ENCODE measurements at regions not wholly inside any gene's neighbourhood (a gene's known extent, or its start where the extent isn't known, plus 50 kb on each side); places are given as distances from the start of the nearest gene placed in this dataset.

GRCh38 chr6:78397499-78397898, 469.9 kb upstream of the IRAK1BP1 start:
- H3K9ac ChIP-seq, result no peak overlapping the region
- no peak for TF ChIP-seq CTCF (IDR thresholded peaks at IDR 0.05)
- H3K27ac ChIP-seq, result no peak overlapping the region
- no peaks in the 10 kb centered on the region for H3K27me3 ChIP-seq (ENCODE audit: control insufficient read depth, insufficient read depth, low read length)
- no peak overlapping the region for H3K4me3 ChIP-seq (ENCODE audit: low read depth, low read length)
- H3K9me3 ChIP-seq (ENCODE audit: control insufficient read depth, low read length), result no peaks in the 10 kb centered on the region
- no peaks in the 10 kb centered on the region for H3K36me3 ChIP-seq (ENCODE audit: control insufficient read depth, insufficient read depth, low read length)
- H3K4me2 ChIP-seq (ENCODE audit: low read length), result no peak overlapping the region
- no peaks in the 10 kb centered on the region for H3K79me2 ChIP-seq
- no peaks in the 10 kb centered on the region for H3K4me1 ChIP-seq
- no peak overlapping the region for H2AFZ ChIP-seq

- H3K27me3 ChIP-seq (ENCODE audit: control insufficient read depth, insufficient read depth, low read length), result no peaks in the 10 kb centered on the region
- H3K4me3 ChIP-seq (ENCODE audit: low read depth, low read length), result no peak overlapping the region
- H3K9ac ChIP-seq, result no peak overlapping the region
- H3K4me2 ChIP-seq (ENCODE audit: low read length), result no peak overlapping the region
- H3K27ac ChIP-seq, result no peak overlapping the region
- no peaks in the 10 kb centered on the region for H3K4me1 ChIP-seq
- H3K9me3 ChIP-seq (ENCODE audit: control insufficient read depth, low read length), result no peaks in the 10 kb centered on the region
- no peaks in the 10 kb centered on the region for H3K79me2 ChIP-seq
- TF ChIP-seq CTCF (IDR thresholded peaks at IDR 0.05), result no peak
- no peak overlapping the region for H2AFZ ChIP-seq
- no peaks in the 10 kb centered on the region for H3K36me3 ChIP-seq (ENCODE audit: control insufficient read depth, insufficient read depth, low read length)
Observed at GRCh38 chr6:78398292-78398691, 469.1 kb upstream of the IRAK1BP1 start.

- H3K27me3 ChIP-seq (ENCODE audit: control insufficient read depth, insufficient read depth, low read length), result no peaks in the 10 kb centered on the region
- no peak overlapping the region for H3K4me3 ChIP-seq (ENCODE audit: low read depth, low read length)
- H3K4me2 ChIP-seq (ENCODE audit: low read length), result no peak overlapping the region
- no peak overlapping the region for H3K27ac ChIP-seq
- H3K4me1 ChIP-seq, result no peaks in the 10 kb centered on the region
- H2AFZ ChIP-seq, result no peak overlapping the region
- no peak overlapping the region for H3K9ac ChIP-seq
- no peaks in the 10 kb centered on the region for H3K9me3 ChIP-seq (ENCODE audit: control insufficient read depth, low read length)
- H3K36me3 ChIP-seq (ENCODE audit: control insufficient read depth, insufficient read depth, low read length), result no peaks in the 10 kb centered on the region
- no peak for TF ChIP-seq CTCF (IDR thresholded peaks at IDR 0.05)
- H3K79me2 ChIP-seq, result no peaks in the 10 kb centered on the region
Observed at GRCh38 chr6:78400076-78400475, 467.3 kb upstream of the IRAK1BP1 start.

GRCh38 chr6:78427386-78427785, 440.0 kb upstream of the IRAK1BP1 start:
- no peak for TF ChIP-seq CTCF (IDR thresholded peaks at IDR 0.05)
- H3K9ac ChIP-seq, result no peak overlapping the region
- H3K4me2 ChIP-seq (ENCODE audit: low read length), result no peak overlapping the region
- no peaks in the 10 kb centered on the region for H3K4me1 ChIP-seq
- H3K27ac ChIP-seq, result no peak overlapping the region
- no peak overlapping the region for H2AFZ ChIP-seq
- no peaks in the 10 kb centered on the region for H3K27me3 ChIP-seq (ENCODE audit: control insufficient read depth, insufficient read depth, low read length)
- no peak overlapping the region for H3K4me3 ChIP-seq (ENCODE audit: low read depth, low read length)
- H3K9me3 ChIP-seq (ENCODE audit: control insufficient read depth, low read length), result no peaks in the 10 kb centered on the region
- no peaks in the 10 kb centered on the region for H3K36me3 ChIP-seq (ENCODE audit: control insufficient read depth, insufficient read depth, low read length)
- no peaks in the 10 kb centered on the region for H3K79me2 ChIP-seq

- TF ChIP-seq CTCF (IDR thresholded peaks at IDR 0.05), result no peak
- Histone ChIP-seq H3K27me3 (ENCODE audit: control insufficient read depth, insufficient read depth, low read length) (no peaks in the 10 kb centered on the region), H2AFZ (no peak overlapping the region), H3K79me2 (no peaks in the 10 kb centered on the region), H3K4me1 (no peaks in the 10 kb centered on the region), H3K4me3 (ENCODE audit: low read depth, low read length) (no peak overlapping the region), H3K27ac (no peak overlapping the region), H3K9me3 (ENCODE audit: control insufficient read depth, low read length) (no peaks in the 10 kb centered on the region), H3K4me2 (ENCODE audit: low read length) (no peak overlapping the region), H3K36me3 (ENCODE audit: control insufficient read depth, insufficient read depth, low read length) (no peaks in the 10 kb centered on the region), H3K9ac (no peak overlapping the region)
Observed at GRCh38 chr6:78430521-78430920, 436.8 kb upstream of the IRAK1BP1 start.
